SHP77 treated with DMSO at 0.1 percent for 48 hours (cell line): ENCODE measurements at regions not wholly inside any gene's neighbourhood (a gene's known extent, or its start where the extent isn't known, plus 50 kb on each side); places are given as distances from the start of the nearest gene placed in this dataset.
"Not testable (repeated sequence)": the region's sequence is repeated elsewhere in the genome, so short reads cannot be mapped to it uniquely, and the experiment has no call there.

ENCODE experiments used
- DNase-seq: peaks from one replicate; lab custom pipeline; 2025; lab: John Stamatoyannopoulos, UW

GRCh38 chr21:27570306-27570868 is 603.5 kb upstream of the ADAMTS5 start:
- no peak for DNase-seq

GRCh38 chr21:27569831-27570230 is 602.9 kb upstream of the ADAMTS5 start:
- no peak for DNase-seq

GRCh38 chr21:27569091-27569490 is 602.2 kb upstream of the ADAMTS5 start:
- no peak for DNase-seq

- no peak for DNase-seq
Observed at GRCh38 chr21:27567381-27567780, 600.5 kb upstream of the ADAMTS5 start.

- DNase-seq, result no peak
Observed at GRCh38 chr21:27566521-27566920, 599.6 kb upstream of the ADAMTS5 start.

- no peak for DNase-seq
Observed at GRCh38 chr21:27565364-27565763, 598.5 kb upstream of the ADAMTS5 start.

- peak; percentile 3 for DNase-seq
Observed at GRCh38 chr21:27564684-27565301, 597.9 kb upstream of the ADAMTS5 start.

GRCh38 chr21:27562303-27562702 is 595.4 kb upstream of the ADAMTS5 start:
- DNase-seq, result no peak

- no peak for DNase-seq
Observed at GRCh38 chr21:27561116-27561515, 594.2 kb upstream of the ADAMTS5 start.

GRCh38 chr21:27557356-27557755 is 590.5 kb upstream of the ADAMTS5 start:
- no peak for DNase-seq

- DNase-seq, result no peak
Observed at GRCh38 chr21:27555996-27556395, 589.1 kb upstream of the ADAMTS5 start.

- DNase-seq, result no peak
Observed at GRCh38 chr21:27550287-27550686, 583.4 kb upstream of the ADAMTS5 start.

- DNase-seq, result no peak
Observed at GRCh38 chr21:27548486-27548885, 581.6 kb upstream of the ADAMTS5 start.

- no peak for DNase-seq
Observed at GRCh38 chr21:27545754-27546349, 579.0 kb upstream of the ADAMTS5 start.

GRCh38 chr21:27542126-27542525 is 575.2 kb upstream of the ADAMTS5 start:
- DNase-seq, result not testable (repeated sequence)

- DNase-seq, result no peak
Observed at GRCh38 chr21:27536319-27536718, 569.4 kb upstream of the ADAMTS5 start.

GRCh38 chr21:27535188-27535587 is 568.3 kb upstream of the ADAMTS5 start:
- DNase-seq, result no peak

GRCh38 chr21:27534206-27534605 is 567.3 kb upstream of the ADAMTS5 start:
- no peak for DNase-seq

- DNase-seq, result no peak
Observed at GRCh38 chr21:27532076-27532475, 565.2 kb upstream of the ADAMTS5 start.

- DNase-seq, result no peak
Observed at GRCh38 chr21:27528697-27529096, 561.8 kb upstream of the ADAMTS5 start.

- no peak for DNase-seq
Observed at GRCh38 chr21:27526451-27526850, 559.6 kb upstream of the ADAMTS5 start.

GRCh38 chr21:27525780-27526179 is 558.9 kb upstream of the ADAMTS5 start:
- DNase-seq, result no peak

GRCh38 chr21:27519361-27519760 is 552.5 kb upstream of the ADAMTS5 start:
- DNase-seq, result no peak

- not testable (repeated sequence) for DNase-seq
Observed at GRCh38 chr21:27517177-27517576, 550.3 kb upstream of the ADAMTS5 start.
